ENCODE measurements at regions not wholly inside any gene's neighbourhood (a gene's known extent, or its start where the extent isn't known, plus 50 kb on each side); places are given as distances from the start of the nearest gene placed in this dataset.
"Not testable (repeated sequence)": the region's sequence is repeated elsewhere in the genome, so short reads cannot be mapped to it uniquely, and the experiment has no call there.

- H3K4me3 ChIP-seq (ENCODE audit: low read depth, low read length): no peak overlapping the region
- in situ Hi-C loops (cut with HindIII; ENCODE audit: low sequenced_read_pairs): no loop called here
- DNase-seq (ENCODE audit: low read depth, low spot score): no peak
- TF ChIP-seq CTCF (IDR thresholded peaks at IDR 0.05; ENCODE audit: low read depth, low read length): no peak
These were observed 211.9 kb upstream of the KIT start for GRCh38 chr4:54445866-54446265.

- DNase-seq (ENCODE audit: low read depth, low spot score): no peak
- no peak for TF ChIP-seq CTCF (IDR thresholded peaks at IDR 0.05; ENCODE audit: low read depth, low read length)
- in situ Hi-C loops (cut with HindIII; ENCODE audit: low sequenced_read_pairs): no loop called here
- no peak overlapping the region for H3K4me3 ChIP-seq (ENCODE audit: low read depth, low read length)
These were observed 211.2 kb upstream of the KIT start for GRCh38 chr4:54446581-54446980.

- H3K4me3 ChIP-seq (ENCODE audit: low read depth, low read length): no peak overlapping the region
- no peak for DNase-seq (ENCODE audit: low read depth, low spot score)
- TF ChIP-seq CTCF (IDR thresholded peaks at IDR 0.05; ENCODE audit: low read depth, low read length): no peak
- in situ Hi-C loops (cut with HindIII; ENCODE audit: low sequenced_read_pairs): no loop called here
These were observed 210.5 kb upstream of the KIT start for GRCh38 chr4:54447304-54447703.

- in situ Hi-C loops (cut with HindIII; ENCODE audit: low sequenced_read_pairs): no loop called here
- TF ChIP-seq CTCF (IDR thresholded peaks at IDR 0.05; ENCODE audit: low read depth, low read length): no peak
- DNase-seq (ENCODE audit: low read depth, low spot score): no peak
- H3K4me3 ChIP-seq (ENCODE audit: low read depth, low read length): no peak overlapping the region
These were observed 207.8 kb upstream of the KIT start for GRCh38 chr4:54449999-54450398.

- H3K4me3 ChIP-seq (ENCODE audit: low read depth, low read length); DNase-seq (ENCODE audit: low read depth, low spot score); in situ Hi-C loops (cut with HindIII; ENCODE audit: low sequenced_read_pairs): not testable (repeated sequence)
These were observed 190.8 kb upstream of the KIT start for GRCh38 chr4:54466960-54467359.

- DNase-seq (ENCODE audit: low read depth, low spot score): no peak
- no peak for TF ChIP-seq CTCF (IDR thresholded peaks at IDR 0.05; ENCODE audit: low read depth, low read length)
- no peak overlapping the region for H3K4me3 ChIP-seq (ENCODE audit: low read depth, low read length)
- in situ Hi-C loops (cut with HindIII; ENCODE audit: low sequenced_read_pairs): no loop called here
These were observed 184.6 kb upstream of the KIT start for GRCh38 chr4:54473077-54473545.

- in situ Hi-C loops (cut with HindIII; ENCODE audit: low sequenced_read_pairs): no loop called here
- DNase-seq (ENCODE audit: low read depth, low spot score): no peak
- H3K4me3 ChIP-seq (ENCODE audit: low read depth, low read length): no peak overlapping the region
- no peak for TF ChIP-seq CTCF (IDR thresholded peaks at IDR 0.05; ENCODE audit: low read depth, low read length)
These were observed 184.0 kb upstream of the KIT start for GRCh38 chr4:54473798-54474197.
